NT2/D1 (cell line): ENCODE measurements at regions not wholly inside any gene's neighbourhood (a gene's known extent, or its start where the extent isn't known, plus 50 kb on each side); places are given as distances from the start of the nearest gene placed in this dataset.
A peak's percentile ranks its signal among the peaks of the same experiment; 100 is the strongest.

Experiments used
- DNase-seq: peaks from one replicate; pipeline ENCODE4 v3.0.0-alpha.2; 2011; ENCODE audit warnings: low read depth, low spot score
- H3K27me3 ChIP-seq: 2 replicates; pipeline ENCODE4 v1.6.0; 2011; ENCODE audit warnings: mild to moderate bottlenecking; ENCODE audit not compliant: insufficient read length, insufficient read depth
- H3K36me3 ChIP-seq: 2 replicates; pipeline ENCODE4 v1.6.1; 2011; ENCODE audit warnings: mild to moderate bottlenecking, low read length, mixed read lengths; ENCODE audit not compliant: insufficient read depth, insufficient read length
- H3K4me1 ChIP-seq: 2 replicates; pipeline ENCODE4 v1.5.1; 2011; ENCODE audit not compliant: insufficient read depth, insufficient read length
- H3K4me3 ChIP-seq: 2 replicates; pipeline ENCODE4 v1.5.1; 2011; ENCODE audit warnings: low read depth; ENCODE audit not compliant: insufficient read length
- H3K9ac ChIP-seq: 2 replicates; pipeline ENCODE4 v1.6.0; 2011; ENCODE audit warnings: low read depth; ENCODE audit not compliant: insufficient read length
- H3K9me3 ChIP-seq: 2 replicates; pipeline ENCODE4 v1.5.1; 2011; ENCODE audit warnings: mild to moderate bottlenecking, low read length; ENCODE audit not compliant: insufficient read depth
- SUZ12 ChIP-seq: IDR thresholded peaks from 2 replicates; pipeline ENCODE4 v1.6.1; 2011; ENCODE audit not compliant: insufficient read length, insufficient read depth; ENCODE audit errors: extremely low read depth
- YY1 ChIP-seq: IDR thresholded peaks from 2 replicates; pipeline ENCODE4 v1.6.1; 2011; ENCODE audit not compliant: insufficient read length, insufficient read depth
- ZNF274 ChIP-seq: IDR thresholded peaks from 2 replicates; pipeline ENCODE4 v1.6.1; 2011; ENCODE audit warnings: mild to moderate bottlenecking, low read depth, low read length

- no peak for DNase-seq
- H3K4me1 ChIP-seq = no peaks in the 10 kb centered on the region
Measured at GRCh38 chr11:24375931-24376330, 120.9 kb upstream of the LUZP2 start.

GRCh38 chr11:24383137-24383536, 113.7 kb upstream of the LUZP2 start:
- H3K27me3 ChIP-seq = no peaks in the 10 kb centered on the region

More at GRCh38 chr11:24375931-24376330, 120.9 kb upstream of the LUZP2 start:
- no peak for TF ChIP-seq ZNF274
- TF ChIP-seq SUZ12 = no peak
- TF ChIP-seq YY1 = no peak
- Histone ChIP-seq H3K9ac (no peak overlapping the region), H3K4me3 (no peak overlapping the region), H3K27me3 (no peaks in the 10 kb centered on the region), H3K36me3 (no peaks in the 10 kb centered on the region), H3K9me3 (no peaks in the 10 kb centered on the region)

GRCh38 chr11:24384240-24384639, 112.6 kb upstream of the LUZP2 start:
- H3K4me1 ChIP-seq = no peaks in the 10 kb centered on the region
- H3K9me3 ChIP-seq = no peaks in the 10 kb centered on the region
- no peak for DNase-seq
- no peak overlapping the region for H3K4me3 ChIP-seq
- H3K27me3 ChIP-seq = no peaks in the 10 kb centered on the region
- TF ChIP-seq ZNF274 (no peak), SUZ12 (no peak), YY1 (no peak)
- no peaks in the 10 kb centered on the region for H3K36me3 ChIP-seq
- H3K9ac ChIP-seq = no peak overlapping the region

More at GRCh38 chr11:24383137-24383536, 113.7 kb upstream of the LUZP2 start:
- H3K9ac ChIP-seq = no peak overlapping the region
- DNase-seq = no peak
- no peaks in the 10 kb centered on the region for H3K4me1 ChIP-seq
- no peaks in the 10 kb centered on the region for H3K36me3 ChIP-seq
- H3K4me3 ChIP-seq = no peak overlapping the region
- TF ChIP-seq ZNF274 = no peak
- TF ChIP-seq YY1 = no peak
- H3K9me3 ChIP-seq = no peaks in the 10 kb centered on the region

GRCh38 chr11:24386546-24387397, 110.1 kb upstream of the LUZP2 start:
- H3K36me3 ChIP-seq = no peaks in the 10 kb centered on the region
- peak; percentile 9 for DNase-seq
- no peaks in the 10 kb centered on the region for H3K27me3 ChIP-seq
- no peaks in the 10 kb centered on the region for H3K4me1 ChIP-seq
- no peaks in the 10 kb centered on the region for H3K9me3 ChIP-seq
- TF ChIP-seq YY1 (no peak), SUZ12 (no peak), ZNF274 (no peak)
- no peak overlapping the region for H3K4me3 ChIP-seq
- H3K9ac ChIP-seq = no peak overlapping the region

GRCh38 chr11:24389575-24389974, 107.3 kb upstream of the LUZP2 start:
- H3K27me3 ChIP-seq = no peaks in the 10 kb centered on the region
- H3K9me3 ChIP-seq = no peaks in the 10 kb centered on the region
- no peaks in the 10 kb centered on the region for H3K36me3 ChIP-seq
- H3K4me3 ChIP-seq = no peak overlapping the region
- no peaks in the 10 kb centered on the region for H3K4me1 ChIP-seq
- TF ChIP-seq ZNF274 = no peak
- no peak for TF ChIP-seq SUZ12
- no peak for TF ChIP-seq YY1
- no peak for DNase-seq
- no peak overlapping the region for H3K9ac ChIP-seq

GRCh38 chr11:24390016-24390415, 106.8 kb upstream of the LUZP2 start:
- no peak overlapping the region for H3K9ac ChIP-seq
- no peak overlapping the region for H3K4me3 ChIP-seq
- no peaks in the 10 kb centered on the region for H3K9me3 ChIP-seq
- H3K4me1 ChIP-seq = no peaks in the 10 kb centered on the region
- H3K27me3 ChIP-seq = no peaks in the 10 kb centered on the region
- TF ChIP-seq ZNF274 (no peak), SUZ12 (no peak), YY1 (no peak)
- no peak for DNase-seq
- H3K36me3 ChIP-seq = no peaks in the 10 kb centered on the region

- TF ChIP-seq ZNF274 = no peak
- no peak for DNase-seq
- H3K27me3 ChIP-seq = no peaks in the 10 kb centered on the region
- no peaks in the 10 kb centered on the region for H3K36me3 ChIP-seq
- H3K9ac ChIP-seq = no peak overlapping the region
- H3K9me3 ChIP-seq = no peaks in the 10 kb centered on the region
- no peak overlapping the region for H3K4me3 ChIP-seq
- H3K4me1 ChIP-seq = no peaks in the 10 kb centered on the region
Measured at GRCh38 chr11:24390762-24391161, 106.1 kb upstream of the LUZP2 start.

- Histone ChIP-seq H3K27me3 (no peaks in the 10 kb centered on the region), H3K4me1 (no peaks in the 10 kb centered on the region), H3K36me3 (no peaks in the 10 kb centered on the region), H3K9me3 (no peaks in the 10 kb centered on the region), H3K9ac (no peak overlapping the region), H3K4me3 (no peak overlapping the region)
- no peak for DNase-seq
- TF ChIP-seq YY1 = no peak
- no peak for TF ChIP-seq ZNF274
- no peak for TF ChIP-seq SUZ12
Measured at GRCh38 chr11:24391167-24391566, 105.7 kb upstream of the LUZP2 start.
